ENCODE measurements at regions not wholly inside any gene's neighbourhood (a gene's known extent, or its start where the extent isn't known, plus 50 kb on each side); places are given as distances from the start of the nearest gene placed in this dataset.

DNA sequence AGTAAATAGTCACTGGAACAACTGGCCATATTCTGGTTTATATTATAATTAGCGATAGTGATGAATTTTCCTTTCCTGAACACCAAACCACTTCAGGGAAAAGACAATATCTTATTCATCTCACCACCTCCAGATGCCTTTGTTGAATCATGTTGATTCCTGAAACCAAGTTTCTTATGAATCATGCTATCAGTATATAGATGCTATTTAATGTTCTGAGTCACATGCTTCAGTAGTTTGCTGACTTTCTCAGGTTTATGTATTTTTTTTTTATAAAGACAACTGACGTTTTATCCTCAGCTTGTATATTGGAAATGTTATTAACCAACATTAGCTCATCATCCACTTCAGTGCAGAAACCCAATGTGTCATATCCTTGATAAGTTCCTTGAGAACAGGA lies 710.2 kb upstream of the POU3F2 start:
- H3K79me2 ChIP-seq (ENCODE audit: insufficient read depth, low read length), result no peaks in the 10 kb centered on the region
- TF ChIP-seq EZH2phosphoT487 (conservative IDR thresholded peaks at IDR 0.05; ENCODE audit: low read length), result no peak
- TF ChIP-seq, protein P1, sequence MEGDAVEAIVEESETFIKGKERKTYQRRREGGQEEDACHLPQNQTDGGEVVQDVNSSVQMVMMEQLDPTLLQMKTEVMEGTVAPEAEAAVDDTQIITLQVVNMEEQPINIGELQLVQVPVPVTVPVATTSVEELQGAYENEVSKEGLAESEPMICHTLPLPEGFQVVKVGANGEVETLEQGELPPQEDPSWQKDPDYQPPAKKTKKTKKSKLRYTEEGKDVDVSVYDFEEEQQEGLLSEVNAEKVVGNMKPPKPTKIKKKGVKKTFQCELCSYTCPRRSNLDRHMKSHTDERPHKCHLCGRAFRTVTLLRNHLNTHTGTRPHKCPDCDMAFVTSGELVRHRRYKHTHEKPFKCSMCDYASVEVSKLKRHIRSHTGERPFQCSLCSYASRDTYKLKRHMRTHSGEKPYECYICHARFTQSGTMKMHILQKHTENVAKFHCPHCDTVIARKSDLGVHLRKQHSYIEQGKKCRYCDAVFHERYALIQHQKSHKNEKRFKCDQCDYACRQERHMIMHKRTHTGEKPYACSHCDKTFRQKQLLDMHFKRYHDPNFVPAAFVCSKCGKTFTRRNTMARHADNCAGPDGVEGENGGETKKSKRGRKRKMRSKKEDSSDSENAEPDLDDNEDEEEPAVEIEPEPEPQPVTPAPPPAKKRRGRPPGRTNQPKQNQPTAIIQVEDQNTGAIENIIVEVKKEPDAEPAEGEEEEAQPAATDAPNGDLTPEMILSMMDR (IDR thresholded peaks at IDR 0.05; ENCODE audit: insufficient read depth, low read length, poor library complexity, severe bottlenecking), result no peak

DNA sequence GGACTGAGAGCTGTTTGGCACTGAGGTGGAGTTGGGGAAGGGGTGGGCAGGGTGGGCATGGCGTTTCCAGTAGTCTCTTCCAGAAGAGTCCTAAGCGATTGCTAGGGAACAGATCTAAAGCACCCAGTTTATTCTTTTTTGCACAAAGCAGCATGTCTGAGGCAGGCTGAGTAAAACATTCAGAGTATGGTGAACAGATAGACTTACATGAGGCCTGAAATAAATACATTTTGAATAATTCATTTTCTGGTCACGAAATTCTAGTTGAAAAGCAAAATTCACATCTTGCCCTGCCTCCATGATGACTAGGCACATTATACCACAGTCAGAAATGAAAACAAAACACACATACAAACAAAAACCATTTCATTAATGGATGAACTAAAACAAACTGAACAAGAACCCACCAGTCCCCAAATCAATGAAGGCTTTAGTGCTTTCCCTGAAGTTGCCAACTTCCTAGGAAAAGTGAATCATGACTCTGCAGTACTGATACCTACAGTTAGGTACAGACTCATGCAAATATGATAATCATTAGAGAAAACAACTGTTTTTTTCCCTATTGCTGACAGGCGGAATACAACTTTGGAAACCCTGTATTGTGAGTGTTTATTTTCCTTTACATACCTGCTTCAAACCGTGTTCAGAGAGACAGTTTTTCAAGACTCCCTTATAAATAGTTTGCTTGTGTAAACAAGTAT lies 702.9 kb upstream of the POU3F2 start:
- H2AFZ ChIP-seq (ENCODE audit: low read depth, low read length, severe bottlenecking), result no peak overlapping the region
- H3K9me3 ChIP-seq (ENCODE audit: insufficient read depth, low read length), result no peaks in the 10 kb centered on the region
- no peak overlapping the region for H3K4me3 ChIP-seq (ENCODE audit: insufficient read depth, low read length, poor library complexity, severe bottlenecking)
- H3K79me2 ChIP-seq (ENCODE audit: insufficient read depth, low read length), result no peaks in the 10 kb centered on the region
- TF ChIP-seq, protein P1 (IDR thresholded peaks at IDR 0.05; ENCODE audit: insufficient read depth, low read length, poor library complexity, severe bottlenecking), result no peak
- H3K27ac ChIP-seq (ENCODE audit: low read depth, low read length), result no peak overlapping the region
- H3K4me2 ChIP-seq (ENCODE audit: low read depth, low read length, poor library complexity, severe bottlenecking), result no peak overlapping the region
- H3K9ac ChIP-seq (ENCODE audit: low read length), result no peak overlapping the region
- no peaks in the 10 kb centered on the region for H3F3A ChIP-seq (ENCODE audit: insufficient read depth)
- no peaks in the 10 kb centered on the region for H3K36me3 ChIP-seq (ENCODE audit: low read length)
- no peaks in the 10 kb centered on the region for H3K9me2 ChIP-seq (replicated peaks; ENCODE audit: insufficient read depth, low read length)
- H3K27me3 ChIP-seq (ENCODE audit: low read length), result no peaks in the 10 kb centered on the region
- no peaks in the 10 kb centered on the region for H4K20me1 ChIP-seq (ENCODE audit: low read depth, low read length)

More for the DNA sequence above, 710.2 kb upstream of the POU3F2 start:
- H3F3A ChIP-seq (ENCODE audit: insufficient read depth), result no peaks in the 10 kb centered on the region
- H3K36me3 ChIP-seq (ENCODE audit: low read length), result no peaks in the 10 kb centered on the region
- H3K4me2 ChIP-seq (ENCODE audit: low read depth, low read length, poor library complexity, severe bottlenecking), result no peak overlapping the region
- no peak overlapping the region for H2AFZ ChIP-seq (ENCODE audit: low read depth, low read length, severe bottlenecking)
- H3K9me3 ChIP-seq (ENCODE audit: insufficient read depth, low read length), result no peaks in the 10 kb centered on the region
- H4K20me1 ChIP-seq (ENCODE audit: low read depth, low read length), result no peaks in the 10 kb centered on the region
- no peak overlapping the region for H3K27ac ChIP-seq (ENCODE audit: low read depth, low read length)
- no peaks in the 10 kb centered on the region for H3K9me2 ChIP-seq (replicated peaks; ENCODE audit: insufficient read depth, low read length)
- H3K4me3 ChIP-seq (ENCODE audit: insufficient read depth, low read length, poor library complexity, severe bottlenecking), result no peak overlapping the region
- H3K27me3 ChIP-seq (ENCODE audit: low read length), result no peaks in the 10 kb centered on the region
- H3K9ac ChIP-seq (ENCODE audit: low read length), result no peak overlapping the region

DNA sequence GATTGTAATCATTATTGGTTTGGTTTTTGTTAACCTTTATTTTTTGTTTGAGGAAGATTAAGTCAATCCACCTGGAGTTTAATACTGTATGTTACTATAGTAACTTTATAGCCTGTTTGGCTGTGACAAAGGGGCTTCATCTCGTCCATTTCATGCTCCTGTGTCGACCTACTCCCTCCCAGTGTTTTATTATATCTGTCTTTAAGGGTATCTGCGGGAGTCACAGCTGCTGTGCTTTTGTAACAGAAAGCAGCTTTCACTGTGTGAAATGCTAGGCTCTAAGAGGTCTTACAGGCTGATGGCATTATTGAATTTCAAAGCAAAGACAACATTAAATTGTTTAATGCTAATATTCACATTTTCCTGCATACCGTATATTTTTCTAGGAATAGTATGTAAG lies 698.0 kb upstream of the POU3F2 start:
- Histone ChIP-seq H3K4me3 (ENCODE audit: insufficient read depth, low read length, poor library complexity, severe bottlenecking) (no peak overlapping the region), H3K9ac (ENCODE audit: low read length) (no peak overlapping the region)

More for the DNA sequence above, 698.0 kb upstream of the POU3F2 start:
- no peaks in the 10 kb centered on the region for H3K9me3 ChIP-seq (ENCODE audit: insufficient read depth, low read length)
- TF ChIP-seq EZH2phosphoT487 (conservative IDR thresholded peaks at IDR 0.05; ENCODE audit: low read length), result no peak
- TF ChIP-seq, protein P1 (IDR thresholded peaks at IDR 0.05; ENCODE audit: insufficient read depth, low read length, poor library complexity, severe bottlenecking), result no peak
- H3K27ac ChIP-seq (ENCODE audit: low read depth, low read length), result no peak overlapping the region
- H3K9me2 ChIP-seq (replicated peaks; ENCODE audit: insufficient read depth, low read length), result no peaks in the 10 kb centered on the region; the same call in 1 of the 2 replicates
- H4K20me1 ChIP-seq (ENCODE audit: low read depth, low read length), result no peaks in the 10 kb centered on the region
- H2AFZ ChIP-seq (ENCODE audit: low read depth, low read length, severe bottlenecking), result no peak overlapping the region
- H3K27me3 ChIP-seq (ENCODE audit: low read length), result no peaks in the 10 kb centered on the region
- H3K4me2 ChIP-seq (ENCODE audit: low read depth, low read length, poor library complexity, severe bottlenecking), result no peak overlapping the region
- no peaks in the 10 kb centered on the region for H3K36me3 ChIP-seq (ENCODE audit: low read length)
- H3K79me2 ChIP-seq (ENCODE audit: insufficient read depth, low read length), result no peaks in the 10 kb centered on the region
- H3F3A ChIP-seq (ENCODE audit: insufficient read depth), result no peaks in the 10 kb centered on the region
